Stimulated activated CD4-positive, alpha-beta T cell treated with anti-CD3 and anti-CD28 coated beads, Interleukin-1b, Interleukin-23, amount 100 ng/mL, for 24 hours (primary cell): ENCODE measurements at regions not wholly inside any gene's neighbourhood (a gene's known extent, or its start where the extent isn't known, plus 50 kb on each side); places are given as distances from the start of the nearest gene placed in this dataset.
"Not testable (repeated sequence)": the region's sequence is repeated elsewhere in the genome, so short reads cannot be mapped to it uniquely, and the experiment has no call there.

ENCODE experiments used
- DNase-seq, 4 experiments: peaks; one replicate each; pipeline ENCODE4 v3.0.0-alpha.2; 2020; ENCODE audit warnings: low read depth in 4 of 4, low spot score in 1 of 4

DNA sequence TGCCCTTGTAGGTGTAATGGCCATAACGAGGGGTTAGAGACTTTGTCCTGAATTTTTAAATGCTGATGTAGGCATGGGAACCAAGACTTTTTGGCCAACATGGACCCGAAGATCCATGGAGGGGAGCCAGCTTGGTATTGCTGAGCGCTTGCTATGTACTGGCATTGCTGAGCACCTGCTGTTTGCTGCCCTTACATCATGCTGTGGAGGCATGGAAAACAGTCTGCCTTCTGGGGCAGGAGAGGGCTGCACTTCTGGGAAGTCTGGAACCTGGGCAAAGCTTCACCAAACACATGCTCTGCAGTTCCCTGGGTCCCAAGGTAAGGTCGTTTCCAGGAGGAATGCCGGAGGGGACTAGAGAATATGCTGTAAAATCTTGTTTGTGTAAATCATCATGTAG, 86.3 kb upstream of the CNIH3 start:
- no peak for DNase-seq

GRCh38 chr1:224533517-224533916, 82.6 kb upstream of the CNIH3 start:
- no peak for DNase-seq

- no peak for DNase-seq
Observed at GRCh38 chr1:224534731-224535130, 81.4 kb upstream of the CNIH3 start.

DNA sequence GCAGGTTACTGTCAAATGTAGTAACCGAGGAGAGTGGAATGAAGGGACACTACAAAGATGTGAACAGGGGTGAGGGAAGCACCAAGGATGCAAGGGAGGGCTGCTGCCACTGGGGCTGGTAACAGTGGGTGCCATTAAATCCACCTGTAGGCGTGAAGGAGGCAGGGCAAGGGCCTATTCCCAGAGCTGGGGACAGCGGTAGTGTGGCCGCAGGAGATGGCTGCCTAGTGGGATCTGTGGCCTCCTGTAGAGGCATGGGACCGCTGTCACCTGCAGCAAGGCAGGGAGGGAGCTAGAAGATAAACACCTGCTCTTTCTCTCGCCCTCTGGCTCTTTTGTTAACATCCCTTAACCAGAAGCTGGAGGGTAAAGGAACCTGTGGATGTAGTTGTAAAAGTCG, 80.5 kb upstream of the CNIH3 start:
- no peak for DNase-seq

DNA sequence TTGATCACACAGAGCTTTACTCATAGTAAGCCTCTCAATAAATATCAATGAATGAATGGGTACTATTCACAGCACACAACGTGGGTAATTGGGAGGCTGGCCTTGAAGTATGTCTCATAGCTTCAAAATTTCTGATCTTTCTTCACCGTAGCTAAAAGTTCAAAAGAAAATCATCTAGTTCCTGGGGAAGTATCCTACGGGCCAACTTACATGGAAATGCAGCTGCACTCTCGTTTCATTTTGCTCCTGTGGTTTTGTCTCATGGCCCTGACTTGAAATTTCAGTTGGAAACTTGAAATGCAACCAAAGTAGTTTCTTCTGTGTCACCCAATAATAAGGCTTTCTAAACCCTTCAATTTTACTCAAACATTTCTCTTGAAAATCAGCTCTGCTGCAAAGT, 76.1 kb upstream of the CNIH3 start:
- DNase-seq, result no peak

DNA sequence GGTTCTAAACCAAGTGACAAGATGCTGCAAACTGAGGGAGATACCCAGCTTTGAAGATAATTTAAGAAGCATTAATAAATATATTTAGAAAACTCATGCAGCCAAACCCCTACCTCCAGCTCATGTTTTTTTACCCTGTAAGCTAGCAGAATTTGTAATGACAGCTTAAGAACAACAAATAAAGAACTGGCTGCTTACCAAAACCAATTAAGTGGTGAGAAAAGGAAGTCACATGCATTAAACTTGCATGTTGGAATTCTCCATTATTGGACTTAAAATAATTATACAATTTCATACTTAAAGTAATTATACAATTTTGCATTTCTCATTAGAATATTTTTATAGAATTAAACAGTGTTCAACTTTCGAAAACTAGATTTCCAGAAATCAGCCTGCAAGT, 75.6 kb upstream of the CNIH3 start:
- DNase-seq, result no peak

DNA sequence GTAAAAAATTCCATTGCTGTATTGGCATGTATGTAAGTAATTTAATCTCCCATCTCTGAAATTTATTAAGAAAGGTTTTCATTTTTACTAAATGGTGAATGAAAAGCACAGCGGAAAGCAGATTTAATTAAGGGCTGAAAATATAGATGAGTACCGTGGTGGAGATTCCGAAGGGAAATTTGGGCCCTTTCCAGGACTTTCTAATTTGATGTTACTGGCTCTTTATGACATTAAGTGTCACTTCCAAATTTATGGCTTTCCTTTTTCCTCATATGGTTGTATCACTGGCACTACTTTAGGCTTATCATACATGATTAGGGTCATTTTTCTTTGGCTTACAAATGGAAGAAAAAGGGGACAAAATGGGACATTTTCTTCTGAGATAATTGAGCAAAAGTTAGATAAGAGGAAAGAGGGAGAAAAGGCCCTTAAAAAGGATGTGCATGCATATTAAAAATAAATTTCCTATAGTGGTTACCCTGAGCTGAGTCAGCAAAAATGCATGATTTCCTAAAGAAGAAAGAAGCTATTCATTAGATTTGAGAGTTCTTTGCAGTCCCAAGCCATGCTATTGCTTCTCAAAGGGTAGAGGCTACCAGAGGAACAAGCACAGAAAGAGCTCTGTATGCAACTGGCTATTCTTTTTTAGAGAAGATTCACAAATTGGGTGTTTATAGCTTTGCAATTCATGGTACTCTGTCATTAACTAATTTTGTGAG, 74.9 kb upstream of the CNIH3 start:
- no peak for DNase-seq

DNA sequence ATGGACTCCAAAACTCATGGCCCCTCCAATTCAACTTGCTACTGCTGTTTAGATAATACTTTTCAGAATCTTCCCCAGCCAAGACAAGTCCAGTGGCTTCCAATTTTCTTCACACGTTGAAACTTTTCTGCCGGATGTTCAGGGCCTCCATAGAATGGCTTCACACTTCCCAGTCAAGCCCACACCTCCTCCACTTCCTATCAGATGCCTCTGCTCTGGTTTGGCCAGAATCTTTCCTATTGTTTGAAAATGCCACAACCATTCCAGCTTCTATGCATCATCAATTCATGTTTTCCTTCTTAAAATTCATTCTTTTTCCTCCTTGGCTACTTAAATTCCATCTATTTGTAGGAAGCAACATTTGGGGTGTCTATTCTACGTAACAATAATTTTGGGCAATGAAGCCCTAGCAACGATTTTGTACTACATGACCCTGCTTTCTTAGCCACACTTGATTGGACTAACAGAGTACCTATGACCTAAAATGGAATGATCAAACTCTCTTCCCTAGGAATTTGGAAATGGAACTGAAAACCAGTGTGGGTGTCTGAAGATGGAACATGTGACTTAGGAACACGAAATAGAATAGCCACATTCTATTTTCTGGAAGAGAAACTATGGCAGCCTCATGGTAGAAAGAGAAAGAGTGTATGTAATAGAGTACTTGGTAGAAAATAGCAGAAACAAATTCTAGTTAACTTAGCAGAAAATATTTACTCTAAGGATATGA, 74.1 kb upstream of the CNIH3 start:
- no peak for DNase-seq

DNA sequence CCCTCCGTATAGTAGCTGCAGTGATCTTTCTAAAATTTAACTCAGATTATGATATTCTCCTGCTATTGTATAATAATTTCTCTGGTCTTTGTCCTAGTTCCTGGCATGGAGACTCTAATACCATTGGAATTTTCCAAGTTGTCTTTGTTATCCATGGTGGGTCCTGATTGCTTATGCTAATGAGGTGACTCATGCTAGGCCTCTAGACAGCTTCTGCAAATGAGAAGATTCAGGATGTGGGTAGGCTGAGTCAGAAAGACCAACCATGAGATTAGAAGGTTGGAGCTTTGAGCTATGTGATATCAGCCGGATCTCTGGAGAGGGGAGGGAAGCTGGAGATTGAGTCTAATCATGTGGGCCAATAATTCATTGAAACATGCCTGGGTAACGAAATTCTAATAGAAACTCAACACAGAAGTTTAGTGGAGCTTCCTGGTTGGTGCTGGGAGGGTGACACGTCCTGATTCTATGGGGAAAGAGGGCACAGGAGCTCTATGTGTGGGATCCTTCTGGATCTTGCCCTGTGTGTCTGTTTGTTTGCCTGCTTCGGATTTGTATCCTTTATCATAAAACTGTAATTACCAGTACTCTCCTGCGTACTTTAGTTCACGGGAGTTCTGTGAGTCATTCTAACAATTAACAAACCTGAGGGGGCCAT, 73.2 kb upstream of the CNIH3 start:
- peak in 1 of 4 experiments; percentile 5 for DNase-seq

- DNase-seq, result no peak
Observed at GRCh38 chr1:224543453-224543852, 72.7 kb upstream of the CNIH3 start.

- no peak for DNase-seq
Observed at GRCh38 chr1:224544346-224545110, 71.6 kb upstream of the CNIH3 start.

GRCh38 chr1:224545571-224545970, 70.5 kb upstream of the CNIH3 start:
- no peak for DNase-seq

- no peak for DNase-seq
Observed at GRCh38 chr1:224548676-224549075, 67.4 kb upstream of the CNIH3 start.

GRCh38 chr1:224551189-224551588, 64.9 kb upstream of the CNIH3 start:
- DNase-seq, result not testable (repeated sequence)

GRCh38 chr1:224554056-224554455, 62.1 kb upstream of the CNIH3 start:
- DNase-seq, result no peak

GRCh38 chr1:224554620-224555259, 61.4 kb upstream of the CNIH3 start:
- no peak for DNase-seq

DNA sequence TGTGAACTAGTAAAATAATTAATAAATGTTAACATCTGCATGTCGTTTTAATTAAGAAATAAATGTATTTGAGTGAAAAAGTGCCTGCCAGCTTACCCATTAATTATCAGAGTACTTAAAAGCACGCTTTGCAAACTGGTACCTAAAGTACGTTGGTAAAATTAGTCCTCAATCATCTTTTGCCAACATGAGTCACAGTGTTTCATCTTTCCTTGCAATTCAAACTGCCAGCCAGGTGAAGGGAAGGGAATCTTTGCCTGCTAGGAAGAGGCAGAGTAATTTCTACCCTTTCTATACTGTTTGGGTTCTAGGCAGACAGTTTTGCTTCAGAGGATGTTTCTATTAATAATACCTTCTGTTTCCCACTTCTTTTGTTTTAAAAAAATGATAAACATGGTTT, 57.2 kb upstream of the CNIH3 start:
- DNase-seq, result no peak

GRCh38 chr1:224559981-224560728, 56.0 kb upstream of the CNIH3 start:
- no peak for DNase-seq

DNA sequence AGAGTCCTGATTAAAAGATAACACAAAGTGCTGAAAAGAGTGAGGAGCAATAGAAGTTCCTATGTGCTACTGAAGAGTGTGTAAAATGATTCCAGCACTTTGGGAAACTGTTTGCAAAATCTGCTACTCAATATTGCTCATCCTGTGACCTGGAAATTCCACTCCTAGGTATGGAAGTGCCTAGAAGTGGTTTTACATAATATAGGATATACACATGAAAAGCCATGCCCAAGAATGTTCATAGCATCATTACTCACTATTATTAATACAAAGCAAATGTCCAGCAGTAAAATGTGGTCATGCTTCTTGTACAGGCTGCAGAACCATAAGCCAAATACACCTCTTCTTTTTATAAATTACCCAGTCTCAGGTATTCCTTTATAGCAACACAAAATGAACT, 53.2 kb upstream of the CNIH3 start:
- DNase-seq, result not testable (repeated sequence)

GRCh38 chr1:224563666-224564065, 52.5 kb upstream of the CNIH3 start:
- no peak for DNase-seq
